NT2/D1 (cell line): ENCODE measurements at regions not wholly inside any gene's neighbourhood (a gene's known extent, or its start where the extent isn't known, plus 50 kb on each side); places are given as distances from the start of the nearest gene placed in this dataset.

Experiments used
- SUZ12 ChIP-seq: IDR thresholded peaks from 2 replicates; pipeline ENCODE4 v1.6.1; 2011; ENCODE audit not compliant: insufficient read length, insufficient read depth; ENCODE audit errors: extremely low read depth
- YY1 ChIP-seq: IDR thresholded peaks from 2 replicates; pipeline ENCODE4 v1.6.1; 2011; ENCODE audit not compliant: insufficient read length, insufficient read depth
- ZNF274 ChIP-seq: IDR thresholded peaks from 2 replicates; pipeline ENCODE4 v1.6.1; 2011; ENCODE audit warnings: mild to moderate bottlenecking, low read depth, low read length

GRCh38 chr2:186431306-186431705 lies 54.8 kb upstream of the ZC3H15 start:
- TF ChIP-seq YY1 (no peak), ZNF274 (no peak), SUZ12 (no peak)
